B cell (primary cell): ENCODE measurements at regions not wholly inside any gene's neighbourhood (a gene's known extent, or its start where the extent isn't known, plus 50 kb on each side); places are given as distances from the start of the nearest gene placed in this dataset.

Experiments used
- ATAC-seq: fragments of 200-7000 bp; cut with Tn5 transposase; one replicate; pipeline ENCODE4 v1.10.0; 2021; ENCODE audit warnings: low read depth, mild to moderate bottlenecking, moderate number of reproducible peaks, moderate library complexity
- CTCF ChIA-PET: fragments of 350-600 bp; sonication (Branson Sonifier 250); formaldehyde crosslinking; loops from one replicate; lab custom pipeline; 2021; ENCODE audit warnings: antibody characterized with exemption, inconsistent platforms; lab: Charles Lee
- POLR2A ChIA-PET: fragments of 350-600 bp; sonication (Branson Sonifier 250); formaldehyde crosslinking; loops from one replicate; lab custom pipeline; 2021; ENCODE audit warnings: antibody characterized with exemption; lab: Charles Lee
- DNase-seq: peaks from one replicate; pipeline ENCODE4 v3.0.0; 2013
- H2AFZ ChIP-seq: 2 replicates; pipeline ENCODE4 v1.6.1; 2012; ENCODE audit warnings: mild to moderate bottlenecking, low read depth, low read length; ENCODE audit not compliant: insufficient read depth, poor library complexity, severe bottlenecking
- H3K27ac ChIP-seq, 2 donors: 1 replicate in 1 of 2; 2 replicates in 1 of 2; pipeline ENCODE4 v1.5.1; 2012 to 2013; ENCODE audit warnings: low read length in 2 of 2, mild to moderate bottlenecking in 2 of 2, moderate library complexity in 1 of 2
- H3K27me3 ChIP-seq, 4 experiments: fragments of 200-600 bp in 1 of 4; sonication (generic) in 1 of 4; replicated peaks in 1 of 4; 1 replicate in 2 of 4; 2 replicates in 2 of 4; pipeline versions ENCODE4 v1.6.1 to v1.7.0; 2013 to 2016; ENCODE audit warnings: low read length in 3 of 4, mild to moderate bottlenecking in 2 of 4, mixed read lengths in 1 of 4, moderate library complexity in 1 of 4; ENCODE audit not compliant: insufficient read depth in 4 of 4, control insufficient read depth in 3 of 4; ENCODE audit errors: control extremely low read depth in 1 of 4
- H3K36me3 ChIP-seq, 2 experiments: replicated peaks in 1 of 2; 1 replicate in 1 of 2; 2 replicates in 1 of 2; pipeline versions ENCODE4 v1.6.1 to v1.7.1; 2013; ENCODE audit warnings: low read length in 1 of 2; ENCODE audit not compliant: insufficient read depth in 2 of 2, control insufficient read depth in 1 of 2; ENCODE audit errors: control extremely low read depth in 1 of 2, extremely low read depth in 1 of 2
- H3K4me1 ChIP-seq, 2 donors: fragments of 200-600 bp in 1 of 2; sonication (generic) in 1 of 2; 1 replicate in 1 of 2; 2 replicates in 1 of 2; pipeline versions ENCODE4 v1.5.1 to v1.6.1; 2013 to 2017; ENCODE audit warnings: low read length in 2 of 2; ENCODE audit not compliant: control insufficient read depth in 2 of 2, insufficient read depth in 2 of 2
- H3K4me2 ChIP-seq: replicated peaks from 2 replicates; pipeline ENCODE3; 2012; ENCODE audit warnings: mild to moderate bottlenecking, low read depth, low read length; ENCODE audit not compliant: poor library complexity, severe bottlenecking
- H3K4me3 ChIP-seq, 5 experiments: fragments of 200-600 bp in 1 of 5; sonication (generic) in 1 of 5; 1 replicate in 3 of 5; 2 replicates in 2 of 5; pipeline versions ENCODE4 v1.5.1 to v1.7.0; 2011 to 2016; ENCODE audit warnings: low read length in 4 of 5, mild to moderate bottlenecking in 4 of 5, low read depth in 2 of 5, control low read depth in 1 of 5, moderate library complexity in 1 of 5; ENCODE audit not compliant: insufficient read depth in 1 of 5; ENCODE audit errors: control extremely low read depth in 1 of 5, extremely low read depth in 1 of 5
- H3K79me2 ChIP-seq: fragments of 200-600 bp; sonication (generic); one replicate; pipeline ENCODE4 v1.6.0; 2016; ENCODE audit warnings: low read length; ENCODE audit not compliant: control insufficient read depth, insufficient read depth
- H3K9ac ChIP-seq: fragments of 200-600 bp; sonication (generic); 2 replicates; pipeline ENCODE4 v1.6.1; 2017; ENCODE audit warnings: mild to moderate bottlenecking, low read length, moderate library complexity
- H3K9me3 ChIP-seq, 3 donors: one replicate each; pipeline versions ENCODE4 v1.6.1 to v1.7.1; 2013; ENCODE audit warnings: low read length in 2 of 3; ENCODE audit not compliant: control insufficient read depth in 2 of 3, insufficient read depth in 1 of 3; ENCODE audit errors: control extremely low read depth in 1 of 3
- H4K20me1 ChIP-seq: 2 replicates; pipeline ENCODE4 v1.6.0; 2012; ENCODE audit warnings: mild to moderate bottlenecking, low read length; ENCODE audit not compliant: insufficient read depth, control insufficient read depth, poor library complexity, severe bottlenecking
- H3K27ac Mint-ChIP-seq: one replicate; pipeline ENCODE4 v1.8.0; 2021; ENCODE audit warnings: mixed read lengths
- H3K27me3 Mint-ChIP-seq: one replicate; pipeline ENCODE4 v1.8.0; 2021; ENCODE audit warnings: mixed read lengths
- H3K4me1 Mint-ChIP-seq: one replicate; pipeline ENCODE4 v1.8.0; 2021; ENCODE audit warnings: mixed read lengths
- H3K4me3 Mint-ChIP-seq: one replicate; pipeline ENCODE4 v1.8.0; 2021; ENCODE audit warnings: mixed read lengths
- H3K9me3 Mint-ChIP-seq: one replicate; pipeline ENCODE4 v1.8.0; 2022; ENCODE audit warnings: mixed read lengths; ENCODE audit not compliant: insufficient read depth
- EZH2 ChIP-seq: IDR thresholded peaks from 2 replicates; pipeline ENCODE4 v1.6.1; 2012; ENCODE audit warnings: borderline replicate concordance, low read depth, mild to moderate bottlenecking, moderate library complexity, low read length; ENCODE audit not compliant: insufficient read depth, poor library complexity, severe bottlenecking
- WGBS: methylation state at CpG from one replicate; pipeline ENCODE4 v1.1.5; 2013; ENCODE audit warnings: missing lambda C conversion rate; ENCODE audit not compliant: insufficient coverage; 5-methylcytosine and 5-hydroxymethylcytosine counted together
- intact Hi-C: fragments of 100-400 bp; cut with micrococcal nuclease; formaldehyde crosslinking; loops from one replicate; pipeline ENCODE4 v1.10.0; 2022
- TF ChIP-seq, protein P1 (sequence below): fragments of 200-600 bp; IDR thresholded peaks from one replicate; pipeline ENCODE4 v1.8.0; 2022; ENCODE audit warnings: antibody characterized with exemption, mild to moderate bottlenecking

GRCh38 chr16:5979905-5980550, 882.4 kb upstream of the EEF2KMT start:
- H3K9me3 Mint-ChIP-seq, result no peaks in the 10 kb centered on the region
- 36% methylated on average over 10 of the region's 10 CpGs for WGBS
- H3K27me3 Mint-ChIP-seq, result no peaks in the 10 kb centered on the region
- H3K4me3 ChIP-seq, result no peak overlapping the region
- ATAC-seq, result no peak
- no peak for DNase-seq
- POLR2A ChIA-PET, result no interaction called here
- no peaks in the 10 kb centered on the region for H3K79me2 ChIP-seq
- H3K36me3 ChIP-seq, result no peaks in the 10 kb centered on the region
- no peak for TF ChIP-seq EZH2
- TF ChIP-seq, protein P1, sequence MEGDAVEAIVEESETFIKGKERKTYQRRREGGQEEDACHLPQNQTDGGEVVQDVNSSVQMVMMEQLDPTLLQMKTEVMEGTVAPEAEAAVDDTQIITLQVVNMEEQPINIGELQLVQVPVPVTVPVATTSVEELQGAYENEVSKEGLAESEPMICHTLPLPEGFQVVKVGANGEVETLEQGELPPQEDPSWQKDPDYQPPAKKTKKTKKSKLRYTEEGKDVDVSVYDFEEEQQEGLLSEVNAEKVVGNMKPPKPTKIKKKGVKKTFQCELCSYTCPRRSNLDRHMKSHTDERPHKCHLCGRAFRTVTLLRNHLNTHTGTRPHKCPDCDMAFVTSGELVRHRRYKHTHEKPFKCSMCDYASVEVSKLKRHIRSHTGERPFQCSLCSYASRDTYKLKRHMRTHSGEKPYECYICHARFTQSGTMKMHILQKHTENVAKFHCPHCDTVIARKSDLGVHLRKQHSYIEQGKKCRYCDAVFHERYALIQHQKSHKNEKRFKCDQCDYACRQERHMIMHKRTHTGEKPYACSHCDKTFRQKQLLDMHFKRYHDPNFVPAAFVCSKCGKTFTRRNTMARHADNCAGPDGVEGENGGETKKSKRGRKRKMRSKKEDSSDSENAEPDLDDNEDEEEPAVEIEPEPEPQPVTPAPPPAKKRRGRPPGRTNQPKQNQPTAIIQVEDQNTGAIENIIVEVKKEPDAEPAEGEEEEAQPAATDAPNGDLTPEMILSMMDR, result no peak
- no peak overlapping the region for H2AFZ ChIP-seq
- H3K27ac Mint-ChIP-seq, result no peak overlapping the region
- H3K4me1 Mint-ChIP-seq, result no peaks in the 10 kb centered on the region
- no peak overlapping the region for H3K27ac ChIP-seq
- no peak overlapping the region for H3K4me3 Mint-ChIP-seq
- no peak overlapping the region for H3K4me2 ChIP-seq
- H3K9ac ChIP-seq, result no peak overlapping the region
- intact Hi-C loops, result no loop called here
- H3K27me3 ChIP-seq, result no peaks in the 10 kb centered on the region
- H3K4me1 ChIP-seq, result no peaks in the 10 kb centered on the region
- no peaks in the 10 kb centered on the region for H3K9me3 ChIP-seq
- H4K20me1 ChIP-seq, result no peaks in the 10 kb centered on the region
- CTCF ChIA-PET, result no interaction called here

- CTCF ChIA-PET, result no interaction called here
- Histone ChIP-seq H3K9ac (no peak overlapping the region), H2AFZ (no peak overlapping the region), H3K4me3 (no peak overlapping the region), H3K79me2 (no peaks in the 10 kb centered on the region), H3K27ac (no peak overlapping the region), H3K4me1 (no peaks in the 10 kb centered on the region), H3K4me2 (no peak overlapping the region), H4K20me1 (no peaks in the 10 kb centered on the region), H3K36me3 (no peaks in the 10 kb centered on the region), H3K27me3 (no peaks in the 10 kb centered on the region), H3K9me3 (no peaks in the 10 kb centered on the region)
- Mint-ChIP-seq H3K4me3 (no peak overlapping the region), H3K4me1 (no peaks in the 10 kb centered on the region), H3K9me3 (no peaks in the 10 kb centered on the region), H3K27me3 (no peaks in the 10 kb centered on the region), H3K27ac (no peak overlapping the region)
- TF ChIP-seq EZH2, result no peak
- TF ChIP-seq, protein P1, result no peak
- 92% methylated on average over 9 of the region's 9 CpGs for WGBS
- ATAC-seq (no peak), DNase-seq (no peak)
- POLR2A ChIA-PET, result no interaction called here
- intact Hi-C loops, result no loop called here
Observed at GRCh38 chr16:5977329-5977728, 879.7 kb upstream of the EEF2KMT start.
